ENCODE measurements at regions not wholly inside any gene's neighbourhood (a gene's known extent, or its start where the extent isn't known, plus 50 kb on each side); places are given as distances from the start of the nearest gene placed in this dataset.

DNA sequence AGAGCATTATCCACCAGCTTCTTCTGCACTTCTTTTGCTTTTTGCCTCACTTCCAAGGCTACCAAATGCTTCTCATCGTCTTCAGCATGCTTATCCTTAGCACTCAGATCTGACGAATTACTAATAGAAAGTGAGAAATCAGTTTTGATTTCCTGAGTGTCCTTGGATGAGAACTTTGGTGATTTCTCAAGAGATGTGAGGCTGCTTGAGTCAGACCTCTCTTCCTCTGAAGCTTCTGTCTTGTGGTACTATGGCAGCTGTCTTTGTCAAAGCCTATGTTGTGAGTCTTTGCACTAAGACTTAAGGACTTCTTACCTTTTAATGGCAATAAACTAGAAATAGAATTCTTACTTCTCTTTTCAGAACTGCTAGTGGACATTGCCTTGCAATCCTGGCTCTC lies 169.9 kb downstream of the CPE start:
- Histone ChIP-seq H3K27ac (ENCODE audit: low read depth, low read length) (no peak overlapping the region), H3K9ac (ENCODE audit: low read length) (no peak overlapping the region), H2AFZ (ENCODE audit: low read depth, low read length, poor library complexity, severe bottlenecking) (no peak overlapping the region), H3K4me1 (ENCODE audit: control insufficient read depth in 1 of 2, insufficient read depth in 2 of 2, low read length in 2 of 2) (no peaks in the 10 kb centered on the region), H3K79me2 (ENCODE audit: insufficient read depth, low read length) (no peaks in the 10 kb centered on the region), H3K36me3 (ENCODE audit: control insufficient read depth in 1 of 2, insufficient read depth in 2 of 2, low read length in 2 of 2) (no peaks in the 10 kb centered on the region), H4K20me1 (ENCODE audit: insufficient read depth) (no peaks in the 10 kb centered on the region), H3K9me3 (ENCODE audit: control insufficient read depth in 1 of 2, insufficient read depth in 1 of 2, low read depth in 1 of 2, low read length in 2 of 2) (no peaks in the 10 kb centered on the region), H3K9me2 (ENCODE audit: insufficient read depth) (no peaks in the 10 kb centered on the region), H3K27me3 (ENCODE audit: insufficient read depth, low read length) (no peaks in the 10 kb centered on the region), H3K4me3 (replicated peaks in 1 of 2; ENCODE audit: low read depth in 1 of 2, low read length in 2 of 2) (no peak overlapping the region), H3K4me2 (ENCODE audit: low read length) (no peak overlapping the region)
- TF ChIP-seq CEBPB (IDR thresholded peaks at IDR 0.05; ENCODE audit: low read depth) (no peak), JUND (IDR thresholded peaks at IDR 0.05) (no peak), POLR2AphosphoS5 (IDR thresholded peaks at IDR 0.05; ENCODE audit: low read depth, low read length) (no peak), ZNF274 (IDR thresholded peaks at IDR 0.05; ENCODE audit: low read depth, low read length) (no peak), SP1 (IDR thresholded peaks at IDR 0.05; ENCODE audit: low read depth) (no peak), EGR1 (IDR thresholded peaks at IDR 0.05; ENCODE audit: low read depth) (no peak), SIN3A (IDR thresholded peaks at IDR 0.05; ENCODE audit: low read depth) (no peak), FOSL1 (IDR thresholded peaks at IDR 0.05; ENCODE audit: low read depth) (no peak), TCF7L2 (IDR thresholded peaks at IDR 0.05; ENCODE audit: borderline replicate concordance, extremely low read depth, insufficient read depth, insufficient read length) (no peak), EZH2 (IDR thresholded peaks at IDR 0.05) (no peak), CBX3 (IDR thresholded peaks at IDR 0.05; ENCODE audit: low read depth) (no peak), EZH2phosphoT487 (IDR thresholded peaks at IDR 0.05; ENCODE audit: borderline replicate concordance) (no peak)
- TF ChIP-seq, protein P1, sequence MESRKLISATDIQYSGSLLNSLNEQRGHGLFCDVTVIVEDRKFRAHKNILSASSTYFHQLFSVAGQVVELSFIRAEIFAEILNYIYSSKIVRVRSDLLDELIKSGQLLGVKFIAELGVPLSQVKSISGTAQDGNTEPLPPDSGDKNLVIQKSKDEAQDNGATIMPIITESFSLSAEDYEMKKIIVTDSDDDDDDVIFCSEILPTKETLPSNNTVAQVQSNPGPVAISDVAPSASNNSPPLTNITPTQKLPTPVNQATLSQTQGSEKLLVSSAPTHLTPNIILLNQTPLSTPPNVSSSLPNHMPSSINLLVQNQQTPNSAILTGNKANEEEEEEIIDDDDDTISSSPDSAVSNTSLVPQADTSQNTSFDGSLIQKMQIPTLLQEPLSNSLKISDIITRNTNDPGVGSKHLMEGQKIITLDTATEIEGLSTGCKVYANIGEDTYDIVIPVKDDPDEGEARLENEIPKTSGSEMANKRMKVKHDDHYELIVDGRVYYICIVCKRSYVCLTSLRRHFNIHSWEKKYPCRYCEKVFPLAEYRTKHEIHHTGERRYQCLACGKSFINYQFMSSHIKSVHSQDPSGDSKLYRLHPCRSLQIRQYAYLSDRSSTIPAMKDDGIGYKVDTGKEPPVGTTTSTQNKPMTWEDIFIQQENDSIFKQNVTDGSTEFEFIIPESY (IDR thresholded peaks at IDR 0.05; ENCODE audit: extremely low read depth, insufficient replicate concordance, low read length), result no peak
- TF ChIP-seq, protein P2, sequence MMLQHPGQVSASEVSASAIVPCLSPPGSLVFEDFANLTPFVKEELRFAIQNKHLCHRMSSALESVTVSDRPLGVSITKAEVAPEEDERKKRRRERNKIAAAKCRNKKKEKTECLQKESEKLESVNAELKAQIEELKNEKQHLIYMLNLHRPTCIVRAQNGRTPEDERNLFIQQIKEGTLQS (IDR thresholded peaks at IDR 0.05), result no peak
- RAD21 ChIA-PET (ENCODE audit: low non-redundant PET in 1 of 2, low total read pairs in 2 of 2, uncharacterized antibody in 2 of 2, unreplicated experiment in 2 of 2), result no interaction called here
- intact Hi-C loops (cut with micrococcal nuclease), result no loop called here
- DNase-seq (ENCODE audit: low read depth, low spot score), result no peak
- no TSS peak for BruUV-seq (replicated peaks)
- POLR2A ChIA-PET, result no interaction called here
- no peak for ATAC-seq
- CTCF ChIA-PET, result no interaction called here
